Nephron progenitor cell (in vitro differentiated cells): ENCODE measurements at regions not wholly inside any gene's neighbourhood (a gene's known extent, or its start where the extent isn't known, plus 50 kb on each side); places are given as distances from the start of the nearest gene placed in this dataset.

ENCODE experiments used
- DNase-seq: peaks from one replicate; pipeline ENCODE4 v3.0.0; 2021
- H3K27ac Mint-ChIP-seq: 2 replicates; pipeline ENCODE4 v1.8.0; 2021; ENCODE audit warnings: mild to moderate bottlenecking, moderate library complexity, mixed read lengths
- H3K27me3 Mint-ChIP-seq: 2 replicates; pipeline ENCODE4 v1.8.0; 2021; ENCODE audit warnings: mild to moderate bottlenecking, low read depth, mixed read lengths; ENCODE audit not compliant: poor library complexity
- H3K36me3 Mint-ChIP-seq: 2 replicates; pipeline ENCODE4 v1.8.0; 2021; ENCODE audit warnings: low read depth, mixed read lengths
- H3K4me1 Mint-ChIP-seq: 2 replicates; pipeline ENCODE4 v1.8.0; 2021; ENCODE audit warnings: mixed read lengths
- H3K4me3 Mint-ChIP-seq: 2 replicates; pipeline ENCODE4 v1.8.0; 2021; ENCODE audit warnings: mild to moderate bottlenecking, moderate library complexity, mixed read lengths
- H3K9me3 Mint-ChIP-seq: 2 replicates; pipeline ENCODE4 v1.8.0; 2021; ENCODE audit warnings: mild to moderate bottlenecking, moderate library complexity, mixed read lengths
- TF ChIP-seq, protein P1 (sequence below): fragments of 200-600 bp; sonication (generic); IDR thresholded peaks from 2 replicates; pipeline ENCODE4 v1.5.0; 2021; ENCODE audit warnings: antibody characterized with exemption

DNA sequence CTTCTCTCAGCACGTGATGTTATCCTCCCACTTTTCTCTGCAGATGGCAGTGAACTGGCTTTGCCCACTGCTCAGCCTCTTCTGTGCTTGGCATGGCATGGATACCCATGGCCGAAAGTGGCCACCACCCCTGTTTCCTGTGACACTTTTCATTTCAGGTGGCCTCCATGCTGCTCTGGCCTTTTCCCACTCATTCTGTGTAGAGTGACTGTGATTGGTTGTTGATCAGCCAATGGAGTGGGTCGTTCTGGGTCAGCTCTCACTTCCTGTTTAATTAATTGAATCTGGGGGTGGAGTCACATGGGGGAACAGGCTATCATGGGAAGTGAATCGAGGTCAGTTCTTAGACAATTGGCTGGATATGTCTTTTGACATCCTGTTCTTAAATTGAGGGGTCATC, 350.1 kb upstream of the EEF2KMT start:
- Mint-ChIP-seq H3K27ac (no peak overlapping the region), H3K36me3 (no peaks in the 10 kb centered on the region), H3K9me3 (peaks cover 3% of the 10 kb centered on the region), H3K27me3 (peaks cover 30% of the 10 kb centered on the region), H3K4me3 (no peak overlapping the region), H3K4me1 (peaks cover 10% of the 10 kb centered on the region)
- no peak for DNase-seq
- TF ChIP-seq, protein P1, sequence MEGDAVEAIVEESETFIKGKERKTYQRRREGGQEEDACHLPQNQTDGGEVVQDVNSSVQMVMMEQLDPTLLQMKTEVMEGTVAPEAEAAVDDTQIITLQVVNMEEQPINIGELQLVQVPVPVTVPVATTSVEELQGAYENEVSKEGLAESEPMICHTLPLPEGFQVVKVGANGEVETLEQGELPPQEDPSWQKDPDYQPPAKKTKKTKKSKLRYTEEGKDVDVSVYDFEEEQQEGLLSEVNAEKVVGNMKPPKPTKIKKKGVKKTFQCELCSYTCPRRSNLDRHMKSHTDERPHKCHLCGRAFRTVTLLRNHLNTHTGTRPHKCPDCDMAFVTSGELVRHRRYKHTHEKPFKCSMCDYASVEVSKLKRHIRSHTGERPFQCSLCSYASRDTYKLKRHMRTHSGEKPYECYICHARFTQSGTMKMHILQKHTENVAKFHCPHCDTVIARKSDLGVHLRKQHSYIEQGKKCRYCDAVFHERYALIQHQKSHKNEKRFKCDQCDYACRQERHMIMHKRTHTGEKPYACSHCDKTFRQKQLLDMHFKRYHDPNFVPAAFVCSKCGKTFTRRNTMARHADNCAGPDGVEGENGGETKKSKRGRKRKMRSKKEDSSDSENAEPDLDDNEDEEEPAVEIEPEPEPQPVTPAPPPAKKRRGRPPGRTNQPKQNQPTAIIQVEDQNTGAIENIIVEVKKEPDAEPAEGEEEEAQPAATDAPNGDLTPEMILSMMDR, result no peak

DNA sequence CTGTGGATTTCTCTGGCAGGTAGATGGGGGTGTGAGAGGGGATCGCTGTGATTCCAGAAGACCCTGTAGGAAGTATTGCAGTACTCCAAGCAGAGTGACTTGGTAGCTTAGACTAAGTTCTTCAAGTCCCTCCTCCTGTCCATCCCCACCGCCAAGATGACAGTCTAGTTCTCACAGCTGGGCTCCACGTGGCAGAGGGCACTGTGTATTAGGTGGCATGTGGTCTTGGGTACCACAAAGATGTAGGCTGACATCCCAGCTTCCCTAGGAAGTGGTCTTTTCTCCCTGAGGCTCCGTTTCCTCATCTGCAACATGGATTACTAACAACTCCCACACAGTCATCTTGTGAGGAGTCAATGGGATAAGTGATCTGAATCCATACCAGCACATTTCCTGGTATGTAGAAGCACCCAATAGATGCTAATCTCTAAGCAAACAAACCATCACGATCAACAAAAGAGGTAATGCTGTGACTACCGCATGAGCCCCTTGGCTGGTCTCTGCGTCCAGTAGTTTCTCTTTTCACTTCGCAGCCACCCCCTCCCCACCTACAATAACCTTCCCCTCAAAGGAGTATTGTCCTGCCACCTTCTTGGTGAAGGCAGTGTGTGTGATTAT, 349.1 kb upstream of the EEF2KMT start:
- DNase-seq, result no peak
- TF ChIP-seq, protein P1, result no peak
- Mint-ChIP-seq H3K27me3 (peaks cover 30% of the 10 kb centered on the region), H3K27ac (no peak overlapping the region), H3K36me3 (no peaks in the 10 kb centered on the region), H3K4me3 (no peak overlapping the region), H3K4me1 (peaks cover 18% of the 10 kb centered on the region), H3K9me3 (peaks cover 3% of the 10 kb centered on the region)

DNA sequence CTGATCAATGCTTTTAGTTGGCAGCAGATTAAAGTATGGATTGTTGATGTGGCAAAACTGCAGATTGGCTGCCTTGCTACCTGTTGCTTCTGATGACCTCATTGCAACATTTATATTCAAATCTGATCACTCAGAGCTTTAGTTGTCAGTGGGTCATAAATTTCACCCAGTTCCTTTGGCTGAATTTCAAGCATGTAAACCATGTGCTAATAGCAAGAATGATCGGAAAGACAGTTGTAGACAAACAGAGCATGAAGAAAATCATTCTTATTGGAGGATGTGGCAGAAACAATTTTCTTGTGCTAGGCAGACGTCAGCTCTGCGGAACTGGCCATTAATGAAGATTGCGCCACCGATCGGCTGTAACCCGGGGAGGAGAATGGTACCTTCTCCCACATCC, 346.6 kb upstream of the EEF2KMT start:
- Mint-ChIP-seq H3K4me1 (peaks cover 11% of the 10 kb centered on the region), H3K36me3 (no peaks in the 10 kb centered on the region), H3K27me3 (peaks cover 24% of the 10 kb centered on the region), H3K4me3 (no peak overlapping the region), H3K27ac (no peak overlapping the region), H3K9me3 (peaks cover 8% of the 10 kb centered on the region)
- TF ChIP-seq, protein P1, result no peak
- DNase-seq, result no peak

DNA sequence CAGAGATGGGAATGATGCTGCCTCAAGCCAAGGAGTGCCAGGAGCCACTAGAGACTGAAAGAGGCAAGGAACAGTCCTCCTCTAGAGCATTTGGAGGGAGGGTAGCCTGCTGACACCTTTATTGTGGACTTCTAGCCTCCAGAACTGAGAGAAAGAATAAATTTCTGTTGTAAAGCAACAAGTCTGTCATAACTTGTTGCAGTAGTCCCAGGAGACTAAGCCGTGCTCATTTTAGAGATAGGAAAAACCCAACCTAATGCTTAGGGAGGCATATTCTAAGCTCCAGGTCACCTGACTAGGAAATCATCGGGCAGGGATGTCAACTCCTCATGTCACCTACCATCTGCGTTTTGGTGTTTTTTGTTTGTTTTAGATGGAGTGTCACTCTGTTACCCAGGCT, 345.4 kb upstream of the EEF2KMT start:
- Mint-ChIP-seq H3K4me3 (no peak overlapping the region), H3K9me3 (peaks cover 9% of the 10 kb centered on the region)

DNA sequence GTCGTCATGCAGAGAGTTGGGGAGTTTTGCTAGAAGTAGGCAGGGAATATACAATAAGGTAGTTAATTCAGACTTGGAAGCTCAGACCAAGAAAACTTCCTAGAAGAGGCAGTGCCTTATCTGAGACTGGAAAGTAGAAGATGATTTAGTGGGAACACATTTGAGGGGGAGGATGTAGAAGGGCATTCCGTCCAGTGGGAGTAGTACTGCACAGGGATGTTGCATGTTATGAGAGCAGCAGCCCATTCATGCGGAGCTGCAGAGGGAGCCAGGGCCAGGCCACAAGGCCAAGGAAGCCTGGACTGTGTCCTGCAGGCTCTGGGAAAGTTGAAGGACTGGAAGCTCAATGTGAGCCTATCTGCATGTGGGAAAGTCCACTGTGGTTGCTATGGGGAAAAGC, 344.5 kb upstream of the EEF2KMT start:
- no peak overlapping the region for H3K4me3 Mint-ChIP-seq
- no peak for DNase-seq
- H3K27me3 Mint-ChIP-seq, result peaks cover 24% of the 10 kb centered on the region
- H3K4me1 Mint-ChIP-seq, result peaks cover 11% of the 10 kb centered on the region
- H3K36me3 Mint-ChIP-seq, result no peaks in the 10 kb centered on the region
- H3K9me3 Mint-ChIP-seq, result peaks cover 6% of the 10 kb centered on the region
- H3K27ac Mint-ChIP-seq, result peak overlapping the region; percentile 31
- TF ChIP-seq, protein P1, result no peak

More for the DNA sequence above, 345.4 kb upstream of the EEF2KMT start:
- no peaks in the 10 kb centered on the region for H3K36me3 Mint-ChIP-seq
- H3K27me3 Mint-ChIP-seq, result peaks cover 24% of the 10 kb centered on the region
- H3K4me1 Mint-ChIP-seq, result peaks cover 11% of the 10 kb centered on the region
- DNase-seq, result no peak
- no peak overlapping the region for H3K27ac Mint-ChIP-seq
- TF ChIP-seq, protein P1, result no peak

DNA sequence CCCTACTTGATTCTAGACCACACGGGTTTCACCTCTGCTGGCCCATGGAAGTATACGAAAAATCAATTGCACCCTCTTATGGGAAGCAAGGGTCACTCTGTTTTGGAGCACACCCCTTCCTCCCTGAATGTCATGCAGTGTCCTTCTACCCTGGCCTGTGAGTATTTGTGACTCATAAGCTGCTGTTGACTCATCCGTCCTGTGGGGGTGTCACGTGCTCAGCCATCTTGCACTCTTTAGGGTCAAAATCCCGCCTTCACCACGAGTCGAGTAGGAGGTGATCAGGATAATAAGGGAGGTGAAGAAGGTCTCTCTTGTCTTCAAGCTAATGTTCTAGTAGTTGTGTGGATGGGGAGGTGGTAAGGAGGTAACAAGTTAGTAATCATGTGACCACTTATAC, 341.0 kb upstream of the EEF2KMT start:
- H3K4me3 Mint-ChIP-seq, result no peak overlapping the region
- no peak for DNase-seq
- peaks cover 6% of the 10 kb centered on the region for H3K9me3 Mint-ChIP-seq
- H3K4me1 Mint-ChIP-seq, result peaks cover 29% of the 10 kb centered on the region
- no peaks in the 10 kb centered on the region for H3K36me3 Mint-ChIP-seq
- no peak overlapping the region for H3K27ac Mint-ChIP-seq
- peaks cover 5% of the 10 kb centered on the region for H3K27me3 Mint-ChIP-seq
- TF ChIP-seq, protein P1, result no peak
